WTC11 (cell line): ENCODE measurements at regions not wholly inside any gene's neighbourhood (a gene's known extent, or its start where the extent isn't known, plus 50 kb on each side); places are given as distances from the start of the nearest gene placed in this dataset.

ENCODE experiments used
- ETV6 ChIP-seq: sonication (generic); formaldehyde crosslinking; IDR thresholded peaks from 2 replicates; pipeline ENCODE4 v1.8.1; 2022; ENCODE audit warnings: mild to moderate bottlenecking, missing genetic modification reagents
- FOXJ3 ChIP-seq: sonication (generic); formaldehyde crosslinking; IDR thresholded peaks from 2 replicates; pipeline ENCODE4 v1.9.0; 2021; ENCODE audit warnings: missing genetic modification reagents, mild to moderate bottlenecking, borderline replicate concordance
- FOXK1 ChIP-seq: sonication (generic); formaldehyde crosslinking; IDR thresholded peaks from 2 replicates; pipeline ENCODE4 v1.8.0; 2022; ENCODE audit warnings: mild to moderate bottlenecking, moderate library complexity, missing genetic modification reagents
- TF ChIP-seq, protein P1 (sequence below): fragments of 200-600 bp; IDR thresholded peaks from 2 replicates; pipeline ENCODE4 v1.8.0; 2022; ENCODE audit warnings: antibody characterized with exemption
- TF ChIP-seq, protein P2 (sequence below): fragments of 250-450 bp; sonication (Bioruptor Pico); IDR thresholded peaks from 2 replicates; pipeline ENCODE4 v2.1.2; 2022; ENCODE audit warnings: mild to moderate bottlenecking, moderate library complexity
- TF ChIP-seq, protein P3 (sequence below): sonication (generic); formaldehyde crosslinking; IDR thresholded peaks from 2 replicates; pipeline ENCODE4 v1.8.0; 2023; ENCODE audit warnings: missing genetic modification reagents
- TF ChIP-seq, protein P4 (sequence below): sonication (generic); formaldehyde crosslinking; IDR thresholded peaks from 2 replicates; pipeline ENCODE4 v1.8.1; 2022; ENCODE audit warnings: low read depth, missing genetic modification reagents, borderline replicate concordance

DNA sequence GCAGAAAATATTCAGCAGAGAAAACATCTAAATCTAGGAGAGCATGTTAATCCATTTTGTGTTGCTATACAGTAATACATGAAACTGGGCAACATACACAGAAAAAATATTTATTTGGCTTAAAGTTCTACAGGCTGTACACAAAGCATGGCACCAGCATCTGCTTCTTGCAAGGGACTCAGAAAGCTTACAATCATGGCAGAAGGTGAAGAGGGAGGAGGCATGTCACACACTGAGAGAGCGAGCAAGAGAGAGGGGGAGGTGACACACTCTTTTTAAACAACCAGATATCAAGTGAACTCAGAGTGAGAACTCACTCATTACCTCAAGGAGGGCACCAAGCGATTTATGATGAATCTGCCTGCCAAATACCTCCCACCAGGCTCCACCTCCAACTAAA is 94.2 kb upstream of the CNOT2 start:
- TF ChIP-seq FOXK1 (CRISPR knock-in tag), result no peak
- no peak for TF ChIP-seq ETV6
- no peak for TF ChIP-seq FOXJ3
- TF ChIP-seq, protein P1, sequence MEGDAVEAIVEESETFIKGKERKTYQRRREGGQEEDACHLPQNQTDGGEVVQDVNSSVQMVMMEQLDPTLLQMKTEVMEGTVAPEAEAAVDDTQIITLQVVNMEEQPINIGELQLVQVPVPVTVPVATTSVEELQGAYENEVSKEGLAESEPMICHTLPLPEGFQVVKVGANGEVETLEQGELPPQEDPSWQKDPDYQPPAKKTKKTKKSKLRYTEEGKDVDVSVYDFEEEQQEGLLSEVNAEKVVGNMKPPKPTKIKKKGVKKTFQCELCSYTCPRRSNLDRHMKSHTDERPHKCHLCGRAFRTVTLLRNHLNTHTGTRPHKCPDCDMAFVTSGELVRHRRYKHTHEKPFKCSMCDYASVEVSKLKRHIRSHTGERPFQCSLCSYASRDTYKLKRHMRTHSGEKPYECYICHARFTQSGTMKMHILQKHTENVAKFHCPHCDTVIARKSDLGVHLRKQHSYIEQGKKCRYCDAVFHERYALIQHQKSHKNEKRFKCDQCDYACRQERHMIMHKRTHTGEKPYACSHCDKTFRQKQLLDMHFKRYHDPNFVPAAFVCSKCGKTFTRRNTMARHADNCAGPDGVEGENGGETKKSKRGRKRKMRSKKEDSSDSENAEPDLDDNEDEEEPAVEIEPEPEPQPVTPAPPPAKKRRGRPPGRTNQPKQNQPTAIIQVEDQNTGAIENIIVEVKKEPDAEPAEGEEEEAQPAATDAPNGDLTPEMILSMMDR, result no peak
- TF ChIP-seq, protein P2, sequence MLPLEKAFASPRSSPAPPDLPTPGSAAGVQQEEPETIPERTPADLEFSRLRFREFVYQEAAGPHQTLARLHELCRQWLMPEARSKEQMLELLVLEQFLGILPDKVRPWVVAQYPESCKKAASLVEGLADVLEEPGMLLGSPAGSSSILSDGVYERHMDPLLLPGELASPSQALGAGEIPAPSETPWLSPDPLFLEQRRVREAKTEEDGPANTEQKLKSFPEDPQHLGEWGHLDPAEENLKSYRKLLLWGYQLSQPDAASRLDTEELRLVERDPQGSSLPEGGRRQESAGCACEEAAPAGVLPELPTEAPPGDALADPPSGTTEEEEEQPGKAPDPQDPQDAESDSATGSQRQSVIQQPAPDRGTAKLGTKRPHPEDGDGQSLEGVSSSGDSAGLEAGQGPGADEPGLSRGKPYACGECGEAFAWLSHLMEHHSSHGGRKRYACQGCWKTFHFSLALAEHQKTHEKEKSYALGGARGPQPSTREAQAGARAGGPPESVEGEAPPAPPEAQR, result no peak
- TF ChIP-seq, protein P3, sequence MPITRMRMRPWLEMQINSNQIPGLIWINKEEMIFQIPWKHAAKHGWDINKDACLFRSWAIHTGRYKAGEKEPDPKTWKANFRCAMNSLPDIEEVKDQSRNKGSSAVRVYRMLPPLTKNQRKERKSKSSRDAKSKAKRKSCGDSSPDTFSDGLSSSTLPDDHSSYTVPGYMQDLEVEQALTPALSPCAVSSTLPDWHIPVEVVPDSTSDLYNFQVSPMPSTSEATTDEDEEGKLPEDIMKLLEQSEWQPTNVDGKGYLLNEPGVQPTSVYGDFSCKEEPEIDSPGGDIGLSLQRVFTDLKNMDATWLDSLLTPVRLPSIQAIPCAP (CRISPR knock-in tag), result no peak
- TF ChIP-seq, protein P4, sequence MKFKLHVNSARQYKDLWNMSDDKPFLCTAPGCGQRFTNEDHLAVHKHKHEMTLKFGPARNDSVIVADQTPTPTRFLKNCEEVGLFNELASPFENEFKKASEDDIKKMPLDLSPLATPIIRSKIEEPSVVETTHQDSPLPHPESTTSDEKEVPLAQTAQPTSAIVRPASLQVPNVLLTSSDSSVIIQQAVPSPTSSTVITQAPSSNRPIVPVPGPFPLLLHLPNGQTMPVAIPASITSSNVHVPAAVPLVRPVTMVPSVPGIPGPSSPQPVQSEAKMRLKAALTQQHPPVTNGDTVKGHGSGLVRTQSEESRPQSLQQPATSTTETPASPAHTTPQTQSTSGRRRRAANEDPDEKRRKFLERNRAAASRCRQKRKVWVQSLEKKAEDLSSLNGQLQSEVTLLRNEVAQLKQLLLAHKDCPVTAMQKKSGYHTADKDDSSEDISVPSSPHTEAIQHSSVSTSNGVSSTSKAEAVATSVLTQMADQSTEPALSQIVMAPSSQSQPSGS, result no peak
